BLaER1 (cell line): ENCODE measurements at regions not wholly inside any gene's neighbourhood (a gene's known extent, or its start where the extent isn't known, plus 50 kb on each side); places are given as distances from the start of the nearest gene placed in this dataset.

Experiments used
- H3K27ac ChIP-seq: shearing (Covaris generic); formaldehyde crosslinking; 2 replicates; pipeline ENCODE4 v1.8.1; 2022
- H3K27me3 ChIP-seq: shearing (Covaris generic); formaldehyde crosslinking; 2 replicates; pipeline ENCODE4 v1.8.1; 2022
- H3K36me3 ChIP-seq: shearing (Covaris generic); formaldehyde crosslinking; 2 replicates; pipeline ENCODE4 v1.8.1; 2022
- H3K4me1 ChIP-seq: shearing (Covaris generic); formaldehyde crosslinking; 2 replicates; pipeline ENCODE4 v1.8.1; 2022
- H3K4me2 ChIP-seq: shearing (Covaris generic); formaldehyde crosslinking; 2 replicates; pipeline ENCODE4 v1.8.1; 2022
- H3K4me3 ChIP-seq: shearing (Covaris generic); formaldehyde crosslinking; 2 replicates; pipeline ENCODE4 v1.8.1; 2022
- H3K9ac ChIP-seq: shearing (Covaris generic); formaldehyde crosslinking; 2 replicates; pipeline ENCODE4 v1.8.1; 2022
- H3K9me3 ChIP-seq: shearing (Covaris generic); formaldehyde crosslinking; 2 replicates; pipeline ENCODE4 v1.8.1; 2022
- H4K20me1 ChIP-seq: shearing (Covaris generic); formaldehyde crosslinking; 2 replicates; pipeline ENCODE4 v1.8.1; 2022
- Cebpa-rat ChIP-seq: shearing (Covaris generic); IDR thresholded peaks from 2 replicates; pipeline ENCODE4 v1.8.1; 2022

DNA sequence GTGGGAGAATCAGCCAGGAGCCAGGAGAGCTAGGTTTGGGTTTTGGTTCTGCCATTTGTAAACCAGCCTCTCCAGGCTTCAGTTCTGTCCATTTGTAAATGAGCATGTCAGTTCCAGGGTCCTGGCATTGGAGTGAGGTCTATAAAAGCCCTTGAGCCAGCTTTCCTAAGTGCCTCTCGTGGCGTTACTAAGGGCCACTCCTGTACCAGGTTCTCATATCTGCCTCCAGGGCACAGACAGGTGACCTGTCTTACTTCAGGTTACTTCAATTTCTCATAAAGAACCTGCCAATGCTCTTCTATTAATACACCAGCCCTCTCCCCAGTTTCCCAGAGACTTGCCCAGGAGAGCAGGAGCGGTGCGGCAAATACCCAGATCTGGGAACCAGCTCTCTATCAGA lies 101.9 kb downstream of the VEGFA start:
- Histone ChIP-seq H3K4me1 (peaks cover 28% of the 10 kb centered on the region), H3K9me3 (no peaks in the 10 kb centered on the region), H3K9ac (no peak overlapping the region), H3K4me2 (no peak overlapping the region), H3K4me3 (no peak overlapping the region), H4K20me1 (no peaks in the 10 kb centered on the region), H3K27me3 (no peaks in the 10 kb centered on the region), H3K27ac (no peak overlapping the region), H3K36me3 (no peaks in the 10 kb centered on the region)
- TF ChIP-seq Cebpa-rat, result no peak

GRCh38 chr6:43871284-43871683 lies 101.3 kb downstream of the VEGFA start:
- Histone ChIP-seq H3K4me3 (no peak overlapping the region), H3K27ac (no peak overlapping the region), H3K4me1 (peaks cover 21% of the 10 kb centered on the region), H4K20me1 (no peaks in the 10 kb centered on the region), H3K27me3 (no peaks in the 10 kb centered on the region), H3K9ac (no peak overlapping the region), H3K4me2 (no peak overlapping the region), H3K9me3 (no peaks in the 10 kb centered on the region), H3K36me3 (no peaks in the 10 kb centered on the region)
- no peak for TF ChIP-seq Cebpa-rat

GRCh38 chr6:43870660-43871061 lies 100.7 kb downstream of the VEGFA start:
- Histone ChIP-seq H3K36me3 (no peaks in the 10 kb centered on the region), H3K4me1 (peaks cover 17% of the 10 kb centered on the region), H3K9me3 (no peaks in the 10 kb centered on the region), H3K4me2 (no peak overlapping the region), H3K4me3 (no peak overlapping the region), H3K27me3 (no peaks in the 10 kb centered on the region), H3K9ac (no peak overlapping the region), H3K27ac (no peak overlapping the region), H4K20me1 (no peaks in the 10 kb centered on the region)
- no peak for TF ChIP-seq Cebpa-rat

GRCh38 chr6:43869792-43870659 lies 100.0 kb downstream of the VEGFA start:
- H3K27me3 ChIP-seq, result no peaks in the 10 kb centered on the region
- peaks cover 17% of the 10 kb centered on the region for H3K4me1 ChIP-seq
- no peaks in the 10 kb centered on the region for H3K9me3 ChIP-seq
- no peak overlapping the region for H3K4me3 ChIP-seq
- no peak overlapping the region for H3K9ac ChIP-seq
- no peak for TF ChIP-seq Cebpa-rat
- peak overlapping the region; percentile 72 for H3K4me2 ChIP-seq
- H3K36me3 ChIP-seq, result no peaks in the 10 kb centered on the region
- H3K27ac ChIP-seq, result peak overlapping the region; percentile 39
- no peaks in the 10 kb centered on the region for H4K20me1 ChIP-seq

DNA sequence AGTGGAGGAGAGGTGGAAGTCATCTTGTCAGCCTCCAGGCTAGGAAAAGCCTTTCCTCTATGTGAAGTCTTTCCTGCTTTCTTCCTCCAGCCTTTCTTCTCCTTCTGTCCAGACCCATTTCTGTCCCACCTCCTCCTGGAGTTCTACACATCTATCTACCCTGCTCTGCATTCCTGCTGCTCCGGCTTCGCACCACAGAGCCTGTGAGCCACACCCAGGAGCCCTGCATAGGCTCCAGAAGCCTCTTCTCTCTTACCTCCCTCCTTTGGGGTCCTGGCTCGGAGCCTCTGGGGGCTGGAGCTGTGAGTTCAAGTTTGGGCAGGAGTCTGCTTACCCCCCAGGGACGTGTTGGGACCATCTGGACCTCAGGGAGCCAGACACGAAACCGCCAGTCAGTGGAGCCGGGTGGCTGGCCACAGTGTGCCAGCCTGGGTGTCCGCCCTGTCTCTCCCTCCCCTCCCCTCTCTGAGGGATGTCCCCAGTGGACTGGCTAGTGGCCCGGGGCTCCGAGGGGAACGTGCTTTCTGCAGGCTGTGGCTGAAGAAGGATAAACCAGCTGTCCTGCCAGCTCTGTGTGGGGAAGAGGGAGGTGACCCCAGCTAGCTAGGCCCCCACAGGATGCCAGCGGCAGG lies 99.2 kb downstream of the VEGFA start:
- H3K9me3 ChIP-seq, result no peaks in the 10 kb centered on the region
- no peaks in the 10 kb centered on the region for H3K27me3 ChIP-seq
- H4K20me1 ChIP-seq, result no peaks in the 10 kb centered on the region
- H3K27ac ChIP-seq, result peak overlapping the region; percentile 39
- H3K9ac ChIP-seq, result no peak overlapping the region
- peaks cover 17% of the 10 kb centered on the region for H3K4me1 ChIP-seq
- no peak overlapping the region for H3K4me3 ChIP-seq
- no peaks in the 10 kb centered on the region for H3K36me3 ChIP-seq
- peak overlapping the region; percentile 72 for H3K4me2 ChIP-seq
- TF ChIP-seq Cebpa-rat, result no peak

- Histone ChIP-seq H3K36me3 (no peaks in the 10 kb centered on the region), H3K27me3 (no peaks in the 10 kb centered on the region), H3K4me3 (no peak overlapping the region), H3K4me1 (peaks cover 17% of the 10 kb centered on the region), H3K9me3 (no peaks in the 10 kb centered on the region), H4K20me1 (no peaks in the 10 kb centered on the region), H3K4me2 (no peak overlapping the region), H3K27ac (no peak overlapping the region), H3K9ac (no peak overlapping the region)
- no peak for TF ChIP-seq Cebpa-rat
Observed at GRCh38 chr6:43868467-43868866, 98.5 kb downstream of the VEGFA start.

DNA sequence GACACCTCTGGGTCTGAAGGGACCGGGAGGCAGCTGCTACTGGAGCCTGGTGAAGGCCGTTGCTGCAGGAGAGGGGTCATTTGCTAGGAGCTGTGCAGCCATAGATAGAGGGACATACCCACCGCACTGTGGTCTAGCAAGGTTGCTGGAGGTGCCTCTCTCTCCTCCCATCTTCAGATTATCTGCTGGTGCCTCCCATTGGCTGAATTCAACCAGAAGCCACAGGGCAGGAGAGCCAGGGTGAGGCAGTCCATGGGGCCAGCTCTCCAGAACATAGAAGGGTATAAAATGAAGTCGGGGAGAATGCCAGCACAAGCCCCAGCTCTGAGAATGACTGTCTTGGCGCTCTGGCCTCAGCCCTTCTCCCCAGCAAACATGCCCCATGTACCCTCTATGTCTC lies 98.0 kb downstream of the VEGFA start:
- no peaks in the 10 kb centered on the region for H3K9me3 ChIP-seq
- no peak overlapping the region for H3K27ac ChIP-seq
- no peaks in the 10 kb centered on the region for H3K36me3 ChIP-seq

DNA sequence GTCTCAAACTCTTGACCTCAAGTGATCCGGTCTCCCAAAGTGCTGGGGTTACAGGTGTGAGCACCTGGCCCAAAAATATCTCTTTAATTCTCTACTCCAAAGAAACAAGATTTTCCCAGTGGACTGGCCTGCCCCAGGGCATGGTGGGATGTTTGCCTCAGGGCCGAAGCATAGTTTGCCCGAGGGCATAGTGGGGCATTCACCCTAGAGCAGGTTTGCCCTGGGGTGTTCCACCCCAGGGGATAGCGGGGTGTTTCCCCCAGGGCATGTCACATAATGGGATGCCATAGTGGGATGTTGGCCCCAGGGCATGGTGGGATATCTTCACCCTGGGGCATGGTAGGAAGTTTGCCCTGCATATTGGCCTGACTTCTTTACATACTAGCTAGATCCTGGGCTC lies 97.2 kb downstream of the VEGFA start:
- Histone ChIP-seq H3K4me2 (no peak overlapping the region), H3K9me3 (no peaks in the 10 kb centered on the region), H3K36me3 (no peaks in the 10 kb centered on the region), H3K4me3 (no peak overlapping the region), H3K9ac (no peak overlapping the region), H3K27me3 (no peaks in the 10 kb centered on the region), H3K4me1 (peaks cover 17% of the 10 kb centered on the region), H3K27ac (no peak overlapping the region), H4K20me1 (no peaks in the 10 kb centered on the region)
- TF ChIP-seq Cebpa-rat, result no peak

More for the DNA sequence above, 98.0 kb downstream of the VEGFA start:
- no peak overlapping the region for H3K4me3 ChIP-seq
- peaks cover 17% of the 10 kb centered on the region for H3K4me1 ChIP-seq
- no peak overlapping the region for H3K4me2 ChIP-seq
- no peak overlapping the region for H3K9ac ChIP-seq
- TF ChIP-seq Cebpa-rat, result no peak
- H4K20me1 ChIP-seq, result no peaks in the 10 kb centered on the region
- H3K27me3 ChIP-seq, result no peaks in the 10 kb centered on the region

- Histone ChIP-seq H3K9ac (no peak overlapping the region), H3K9me3 (no peaks in the 10 kb centered on the region), H3K27ac (no peak overlapping the region), H3K4me2 (no peak overlapping the region), H4K20me1 (no peaks in the 10 kb centered on the region), H3K36me3 (no peaks in the 10 kb centered on the region), H3K27me3 (no peaks in the 10 kb centered on the region), H3K4me1 (peaks cover 17% of the 10 kb centered on the region), H3K4me3 (no peak overlapping the region)
- TF ChIP-seq Cebpa-rat, result no peak
Observed at GRCh38 chr6:43865932-43866645, 96.1 kb downstream of the VEGFA start.

- H3K9me3 ChIP-seq, result no peaks in the 10 kb centered on the region
- TF ChIP-seq Cebpa-rat, result no peak
- H3K4me2 ChIP-seq, result no peak overlapping the region
- no peak overlapping the region for H3K4me3 ChIP-seq
- H3K27ac ChIP-seq, result no peak overlapping the region
- no peaks in the 10 kb centered on the region for H4K20me1 ChIP-seq
- no peak overlapping the region for H3K9ac ChIP-seq
- no peaks in the 10 kb centered on the region for H3K27me3 ChIP-seq
- peaks cover 14% of the 10 kb centered on the region for H3K4me1 ChIP-seq
- H3K36me3 ChIP-seq, result no peaks in the 10 kb centered on the region
Observed at GRCh38 chr6:43865086-43865485, 95.1 kb downstream of the VEGFA start.
